CD4-positive, alpha-beta T cell treated with Interleukin-2 at 100 ng/mL for 4 hours (primary cell): ENCODE measurements at regions not wholly inside any gene's neighbourhood (a gene's known extent, or its start where the extent isn't known, plus 50 kb on each side); places are given as distances from the start of the nearest gene placed in this dataset.

Experiments
- DNase-seq: peaks from one replicate; pipeline ENCODE4 v3.0.0-alpha.2; 2020; ENCODE audit warnings: low spot score

DNA sequence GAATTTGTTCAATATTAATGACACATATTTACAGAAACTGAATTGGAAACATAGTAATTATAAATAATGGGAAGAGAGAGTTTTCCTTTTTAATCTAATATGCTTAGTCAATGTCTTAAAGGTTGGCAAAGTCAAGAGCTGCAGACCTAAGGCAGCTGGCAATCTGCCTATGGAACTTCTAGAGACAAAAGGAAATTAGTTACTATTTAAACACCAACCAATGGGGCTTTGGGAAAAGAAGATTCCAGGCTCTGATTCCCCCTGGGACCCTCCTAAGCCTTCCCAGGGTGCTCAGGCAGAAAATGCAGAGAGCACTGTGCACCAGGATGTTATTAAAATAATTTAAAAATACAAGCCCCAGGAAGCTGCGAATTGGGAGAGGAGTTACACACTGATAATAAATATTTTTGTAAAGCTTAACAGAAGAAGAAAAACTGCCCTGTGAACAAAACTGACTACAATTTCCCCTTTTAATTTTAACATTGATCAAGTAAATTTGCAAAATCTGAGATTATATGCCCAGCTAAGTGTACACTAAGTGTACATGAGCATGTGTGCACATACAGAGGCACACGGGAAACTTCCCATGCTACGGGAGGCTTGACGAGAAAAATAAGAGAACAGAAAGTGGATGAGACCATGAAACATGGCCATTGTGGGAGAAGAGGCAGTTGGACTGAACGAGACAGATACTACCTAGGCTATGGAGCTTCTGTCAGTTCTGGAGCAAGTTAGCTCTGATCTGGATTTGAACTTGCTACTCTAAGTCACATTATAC is 77.4 kb upstream of the ADAMTS16 start:
- no peak for DNase-seq

- DNase-seq, result no peak
Observed at GRCh38 chr5:5063533-5063953, 76.6 kb upstream of the ADAMTS16 start.

- no peak for DNase-seq
Observed at GRCh38 chr5:5065472-5065871, 74.7 kb upstream of the ADAMTS16 start.

GRCh38 chr5:5066276-5067186 is 73.6 kb upstream of the ADAMTS16 start:
- no peak for DNase-seq

DNA sequence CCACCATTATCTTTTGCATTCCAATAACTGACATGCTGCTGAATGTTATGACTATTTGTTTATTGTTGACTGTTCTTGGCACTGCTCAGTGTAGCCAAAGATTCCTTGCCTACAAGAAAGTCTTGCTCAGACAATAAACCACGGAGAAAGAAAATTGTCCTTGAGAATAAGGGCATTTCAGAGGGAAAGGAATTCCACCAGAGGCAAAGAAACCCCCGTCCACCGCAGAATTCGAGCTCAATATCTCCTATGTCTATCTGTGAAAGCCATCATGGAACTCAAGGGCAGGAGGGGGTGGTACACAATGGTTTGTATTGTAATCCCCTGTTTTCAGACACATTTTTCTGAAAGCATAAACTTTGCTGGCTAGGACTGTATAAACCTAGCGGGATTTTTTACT is 70.3 kb upstream of the ADAMTS16 start:
- no peak for DNase-seq

GRCh38 chr5:5071554-5071953 is 68.6 kb upstream of the ADAMTS16 start:
- DNase-seq, result no peak

DNA sequence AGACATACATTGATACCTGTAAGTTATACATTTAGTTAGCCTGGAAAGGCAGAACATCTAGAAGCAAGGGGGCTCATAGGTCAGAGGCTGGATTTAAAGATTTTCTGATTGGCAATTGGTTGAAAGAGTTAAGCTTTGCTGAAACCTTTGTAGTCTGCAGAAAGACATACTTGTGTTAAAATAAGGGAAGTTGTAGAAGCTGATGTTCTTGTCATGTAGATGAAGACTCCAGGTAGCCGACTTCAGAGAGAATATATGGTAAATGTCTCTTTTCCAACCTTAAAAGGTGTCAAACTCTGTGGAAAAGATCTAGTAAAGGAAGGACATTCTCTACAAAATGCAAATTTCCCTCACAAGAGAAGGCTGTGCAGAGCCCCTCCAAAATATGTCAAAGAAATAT is 62.9 kb upstream of the ADAMTS16 start:
- DNase-seq, result no peak

GRCh38 chr5:5078009-5078897 is 61.9 kb upstream of the ADAMTS16 start:
- DNase-seq, result no peak

GRCh38 chr5:5079876-5080275 is 60.3 kb upstream of the ADAMTS16 start:
- no peak for DNase-seq

- no peak for DNase-seq
Observed at GRCh38 chr5:5080790-5081189, 59.3 kb upstream of the ADAMTS16 start.

DNA sequence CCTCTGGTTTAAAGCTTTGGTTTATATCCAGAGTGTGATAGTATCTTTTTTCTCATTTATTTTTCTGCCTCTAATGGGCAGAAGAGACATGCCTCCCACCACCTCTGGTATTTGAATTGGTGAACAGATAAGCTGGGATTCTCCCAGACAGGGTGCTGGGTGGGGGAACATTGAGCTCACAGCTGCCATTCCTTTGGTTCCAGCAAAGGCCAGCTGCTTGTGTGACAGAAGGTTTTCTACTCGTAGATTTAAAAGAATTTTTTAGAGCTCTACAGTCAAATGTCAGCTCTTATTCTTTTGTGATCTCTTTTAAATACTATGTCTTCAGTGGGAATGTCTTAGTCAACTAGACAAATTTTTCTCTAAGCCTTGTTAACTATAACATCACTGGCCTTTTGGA is 54.7 kb upstream of the ADAMTS16 start:
- DNase-seq, result no peak

DNA sequence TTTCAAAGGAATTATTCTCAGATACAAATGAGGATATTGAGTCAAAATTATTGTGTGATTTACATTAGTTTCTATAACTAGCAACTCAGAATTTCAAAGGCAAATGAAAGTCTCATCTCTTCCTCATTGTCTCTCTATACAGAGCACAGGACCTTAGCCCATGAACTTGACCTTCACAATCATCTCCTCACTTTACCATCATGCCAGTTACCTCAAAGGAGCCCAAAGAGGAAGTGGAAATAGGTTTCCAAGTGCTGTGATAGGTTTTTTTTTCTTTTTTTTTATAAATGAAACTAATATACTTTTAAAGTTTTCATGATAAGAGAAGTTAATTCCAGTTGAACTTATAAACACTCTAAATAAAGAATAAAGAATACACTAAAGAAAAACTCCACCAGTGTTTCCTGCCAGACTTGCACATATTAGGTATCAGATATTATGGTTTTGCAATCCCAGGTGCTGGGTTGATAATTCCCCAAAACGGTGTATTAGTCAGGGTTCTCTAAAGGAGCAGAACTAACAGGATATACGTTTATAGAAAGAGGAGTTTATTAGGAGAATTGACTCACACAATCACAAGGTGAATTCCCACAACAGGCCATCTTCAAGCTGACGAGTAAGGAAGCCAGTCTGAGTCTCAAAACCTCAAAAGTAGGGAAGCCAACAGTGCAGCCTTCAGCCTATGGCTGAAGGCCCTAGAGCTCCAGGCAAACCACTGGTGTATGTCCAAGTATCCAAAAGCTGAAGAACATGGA is 50.1 kb upstream of the ADAMTS16 start:
- DNase-seq, result no peak
